H1 (cell line): ENCODE measurements at regions not wholly inside any gene's neighbourhood (a gene's known extent, or its start where the extent isn't known, plus 50 kb on each side); places are given as distances from the start of the nearest gene placed in this dataset.

Experiments used
- BRCA1 ChIP-seq: IDR thresholded peaks from 2 replicates; pipeline ENCODE4 v1.6.1; 2012; ENCODE audit warnings: low read depth, low read length, improper control_type of control experiment
- EGR1 ChIP-seq: IDR thresholded peaks from 2 replicates; pipeline ENCODE4 v1.6.1; 2011; ENCODE audit warnings: low read depth, low read length, borderline replicate concordance
- KDM4A ChIP-seq: IDR thresholded peaks from one replicate; pipeline ENCODE4 v1.7.1; 2012; ENCODE audit warnings: low read depth, mild to moderate bottlenecking, moderate library complexity, low read length, inconsistent platforms; ENCODE audit not compliant: severe bottlenecking
- POLR2AphosphoS5 ChIP-seq: IDR thresholded peaks from 2 replicates; pipeline ENCODE4 v1.6.1; 2011; ENCODE audit warnings: low read depth, low read length
- SIN3A ChIP-seq, 2 experiments: IDR thresholded peaks in 1 of 2; conservative IDR thresholded peaks in 1 of 2; 2 replicates each; pipeline ENCODE4 v1.6.1; 2011 to 2012; ENCODE audit warnings: low read length in 2 of 2, improper control_type of control experiment in 1 of 2, low read depth in 1 of 2, mild to moderate bottlenecking in 1 of 2
- TF ChIP-seq, protein P1 (sequence below): fragments of 300-600 bp; sonication (generic); IDR thresholded peaks from 2 replicates; pipeline ENCODE4 v1.7.1; 2012; ENCODE audit warnings: low read length, moderate library complexity, mild to moderate bottlenecking, inconsistent platforms; ENCODE audit not compliant: insufficient replicate concordance
- TF ChIP-seq, protein P2 (sequence below): IDR thresholded peaks from 2 replicates; pipeline ENCODE4 v1.6.1; 2012; ENCODE audit warnings: inconsistent platforms

DNA sequence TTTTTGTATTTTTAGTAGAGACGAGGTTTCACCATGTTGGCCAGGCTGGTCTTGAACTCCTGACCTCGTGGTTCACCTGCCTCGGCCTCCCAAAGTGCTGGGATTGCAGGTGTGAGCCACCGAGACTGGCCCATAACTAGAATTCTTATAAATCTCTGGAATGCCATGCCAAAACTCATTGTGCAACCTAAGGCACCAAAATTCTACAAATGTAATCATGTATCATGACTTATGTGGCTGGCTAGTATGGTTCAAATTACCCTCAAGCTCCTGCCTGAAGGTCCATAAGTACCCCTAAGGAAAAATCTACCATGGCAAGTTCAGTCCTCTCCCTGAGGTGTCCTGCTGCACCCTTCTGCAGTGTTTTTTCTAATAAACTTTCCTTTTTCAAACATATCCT is 63.8 kb upstream of the CSF1 start (continued):
- TF ChIP-seq, protein P1, sequence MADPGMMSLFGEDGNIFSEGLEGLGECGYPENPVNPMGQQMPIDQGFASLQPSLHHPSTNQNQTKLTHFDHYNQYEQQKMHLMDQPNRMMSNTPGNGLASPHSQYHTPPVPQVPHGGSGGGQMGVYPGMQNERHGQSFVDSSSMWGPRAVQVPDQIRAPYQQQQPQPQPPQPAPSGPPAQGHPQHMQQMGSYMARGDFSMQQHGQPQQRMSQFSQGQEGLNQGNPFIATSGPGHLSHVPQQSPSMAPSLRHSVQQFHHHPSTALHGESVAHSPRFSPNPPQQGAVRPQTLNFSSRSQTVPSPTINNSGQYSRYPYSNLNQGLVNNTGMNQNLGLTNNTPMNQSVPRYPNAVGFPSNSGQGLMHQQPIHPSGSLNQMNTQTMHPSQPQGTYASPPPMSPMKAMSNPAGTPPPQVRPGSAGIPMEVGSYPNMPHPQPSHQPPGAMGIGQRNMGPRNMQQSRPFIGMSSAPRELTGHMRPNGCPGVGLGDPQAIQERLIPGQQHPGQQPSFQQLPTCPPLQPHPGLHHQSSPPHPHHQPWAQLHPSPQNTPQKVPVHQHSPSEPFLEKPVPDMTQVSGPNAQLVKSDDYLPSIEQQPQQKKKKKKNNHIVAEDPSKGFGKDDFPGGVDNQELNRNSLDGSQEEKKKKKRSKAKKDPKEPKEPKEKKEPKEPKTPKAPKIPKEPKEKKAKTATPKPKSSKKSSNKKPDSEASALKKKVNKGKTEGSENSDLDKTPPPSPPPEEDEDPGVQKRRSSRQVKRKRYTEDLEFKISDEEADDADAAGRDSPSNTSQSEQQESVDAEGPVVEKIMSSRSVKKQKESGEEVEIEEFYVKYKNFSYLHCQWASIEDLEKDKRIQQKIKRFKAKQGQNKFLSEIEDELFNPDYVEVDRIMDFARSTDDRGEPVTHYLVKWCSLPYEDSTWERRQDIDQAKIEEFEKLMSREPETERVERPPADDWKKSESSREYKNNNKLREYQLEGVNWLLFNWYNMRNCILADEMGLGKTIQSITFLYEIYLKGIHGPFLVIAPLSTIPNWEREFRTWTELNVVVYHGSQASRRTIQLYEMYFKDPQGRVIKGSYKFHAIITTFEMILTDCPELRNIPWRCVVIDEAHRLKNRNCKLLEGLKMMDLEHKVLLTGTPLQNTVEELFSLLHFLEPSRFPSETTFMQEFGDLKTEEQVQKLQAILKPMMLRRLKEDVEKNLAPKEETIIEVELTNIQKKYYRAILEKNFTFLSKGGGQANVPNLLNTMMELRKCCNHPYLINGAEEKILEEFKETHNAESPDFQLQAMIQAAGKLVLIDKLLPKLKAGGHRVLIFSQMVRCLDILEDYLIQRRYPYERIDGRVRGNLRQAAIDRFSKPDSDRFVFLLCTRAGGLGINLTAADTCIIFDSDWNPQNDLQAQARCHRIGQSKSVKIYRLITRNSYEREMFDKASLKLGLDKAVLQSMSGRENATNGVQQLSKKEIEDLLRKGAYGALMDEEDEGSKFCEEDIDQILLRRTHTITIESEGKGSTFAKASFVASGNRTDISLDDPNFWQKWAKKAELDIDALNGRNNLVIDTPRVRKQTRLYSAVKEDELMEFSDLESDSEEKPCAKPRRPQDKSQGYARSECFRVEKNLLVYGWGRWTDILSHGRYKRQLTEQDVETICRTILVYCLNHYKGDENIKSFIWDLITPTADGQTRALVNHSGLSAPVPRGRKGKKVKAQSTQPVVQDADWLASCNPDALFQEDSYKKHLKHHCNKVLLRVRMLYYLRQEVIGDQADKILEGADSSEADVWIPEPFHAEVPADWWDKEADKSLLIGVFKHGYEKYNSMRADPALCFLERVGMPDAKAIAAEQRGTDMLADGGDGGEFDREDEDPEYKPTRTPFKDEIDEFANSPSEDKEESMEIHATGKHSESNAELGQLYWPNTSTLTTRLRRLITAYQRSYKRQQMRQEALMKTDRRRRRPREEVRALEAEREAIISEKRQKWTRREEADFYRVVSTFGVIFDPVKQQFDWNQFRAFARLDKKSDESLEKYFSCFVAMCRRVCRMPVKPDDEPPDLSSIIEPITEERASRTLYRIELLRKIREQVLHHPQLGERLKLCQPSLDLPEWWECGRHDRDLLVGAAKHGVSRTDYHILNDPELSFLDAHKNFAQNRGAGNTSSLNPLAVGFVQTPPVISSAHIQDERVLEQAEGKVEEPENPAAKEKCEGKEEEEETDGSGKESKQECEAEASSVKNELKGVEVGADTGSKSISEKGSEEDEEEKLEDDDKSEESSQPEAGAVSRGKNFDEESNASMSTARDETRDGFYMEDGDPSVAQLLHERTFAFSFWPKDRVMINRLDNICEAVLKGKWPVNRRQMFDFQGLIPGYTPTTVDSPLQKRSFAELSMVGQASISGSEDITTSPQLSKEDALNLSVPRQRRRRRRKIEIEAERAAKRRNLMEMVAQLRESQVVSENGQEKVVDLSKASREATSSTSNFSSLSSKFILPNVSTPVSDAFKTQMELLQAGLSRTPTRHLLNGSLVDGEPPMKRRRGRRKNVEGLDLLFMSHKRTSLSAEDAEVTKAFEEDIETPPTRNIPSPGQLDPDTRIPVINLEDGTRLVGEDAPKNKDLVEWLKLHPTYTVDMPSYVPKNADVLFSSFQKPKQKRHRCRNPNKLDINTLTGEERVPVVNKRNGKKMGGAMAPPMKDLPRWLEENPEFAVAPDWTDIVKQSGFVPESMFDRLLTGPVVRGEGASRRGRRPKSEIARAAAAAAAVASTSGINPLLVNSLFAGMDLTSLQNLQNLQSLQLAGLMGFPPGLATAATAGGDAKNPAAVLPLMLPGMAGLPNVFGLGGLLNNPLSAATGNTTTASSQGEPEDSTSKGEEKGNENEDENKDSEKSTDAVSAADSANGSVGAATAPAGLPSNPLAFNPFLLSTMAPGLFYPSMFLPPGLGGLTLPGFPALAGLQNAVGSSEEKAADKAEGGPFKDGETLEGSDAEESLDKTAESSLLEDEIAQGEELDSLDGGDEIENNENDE, result no peak
- no peak for TF ChIP-seq POLR2AphosphoS5
- no peak for TF ChIP-seq KDM4A
- TF ChIP-seq, protein P2, sequence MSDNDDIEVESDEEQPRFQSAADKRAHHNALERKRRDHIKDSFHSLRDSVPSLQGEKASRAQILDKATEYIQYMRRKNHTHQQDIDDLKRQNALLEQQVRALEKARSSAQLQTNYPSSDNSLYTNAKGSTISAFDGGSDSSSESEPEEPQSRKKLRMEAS, result no peak
- TF ChIP-seq EGR1, result no peak
- no peak for TF ChIP-seq BRCA1
- TF ChIP-seq SIN3A (conservative IDR thresholded peaks at IDR 0.05 in 1 of 2, IDR thresholded peaks at IDR 0.05 in 1 of 2; ENCODE audit: low read depth in 1 of 2, low read length in 2 of 2), result no peak
- TF ChIP-seq, all 59 proteins: peak for 0
